HepG2 (cell line): ENCODE measurements at regions not wholly inside any gene's neighbourhood (a gene's known extent, or its start where the extent isn't known, plus 50 kb on each side); places are given as distances from the start of the nearest gene placed in this dataset.

ENCODE experiments used
- HHEX ChIP-seq: IDR thresholded peaks from 2 replicates; pipeline ENCODE4 v1.6.1; 2016; ENCODE audit warnings: control low read depth
- HOXA3 ChIP-seq: sonication (generic); formaldehyde crosslinking; IDR thresholded peaks from 2 replicates; pipeline ENCODE4 v1.5.0; 2020; ENCODE audit warnings: missing genetic modification reagents
- POLR2A ChIP-seq, 2 experiments: IDR thresholded peaks; 2 replicates each; pipeline ENCODE4 v1.6.1; 2011; ENCODE audit warnings: low read depth in 2 of 2, low read length in 2 of 2, mild to moderate bottlenecking in 1 of 2, moderate library complexity in 1 of 2; ENCODE audit not compliant: insufficient read depth in 1 of 2
- SIN3A ChIP-seq: IDR thresholded peaks from 2 replicates; pipeline ENCODE4 v1.6.1; 2011; ENCODE audit warnings: low read depth, mild to moderate bottlenecking, control low read depth, low read length, borderline replicate concordance

- TF ChIP-seq HHEX (no peak), SIN3A (no peak), HOXA3 (CRISPR knock-in tag) (no peak), POLR2A (IDR thresholded peaks at IDR 0.05; ENCODE audit: insufficient read depth in 1 of 2, low read depth in 2 of 2, low read length in 2 of 2) (no peak)
Measured at GRCh38 chr1:164226977-164227376, 332.0 kb upstream of the PBX1 start.
